ENCODE measurements at regions not wholly inside any gene's neighbourhood (a gene's known extent, or its start where the extent isn't known, plus 50 kb on each side); places are given as distances from the start of the nearest gene placed in this dataset.

DNA sequence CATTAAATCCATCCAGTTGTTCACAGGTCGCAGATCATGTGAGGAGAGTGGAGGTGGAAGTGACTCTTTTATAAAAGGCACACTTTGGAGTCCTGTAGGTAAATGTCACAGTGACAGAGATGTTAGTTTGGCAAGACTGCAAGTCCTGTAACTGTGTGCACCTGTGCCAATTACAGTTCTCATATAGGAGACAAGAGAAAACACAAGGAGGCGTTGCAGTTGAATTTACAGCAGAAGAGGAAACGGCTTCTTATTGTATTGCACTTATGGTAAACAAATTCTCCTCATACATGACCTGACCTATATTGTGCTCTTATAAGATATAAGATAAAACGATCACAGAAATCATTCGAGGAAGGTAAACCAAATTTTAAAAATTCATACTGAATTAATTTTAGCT, 732.8 kb upstream of the SLC10A2 start:
- H3K4me3 ChIP-seq (ENCODE audit: low read length) = no peak overlapping the region
- no peak for TF ChIP-seq ZNF274 (IDR thresholded peaks at IDR 0.05; ENCODE audit: low read depth, low read length)

DNA sequence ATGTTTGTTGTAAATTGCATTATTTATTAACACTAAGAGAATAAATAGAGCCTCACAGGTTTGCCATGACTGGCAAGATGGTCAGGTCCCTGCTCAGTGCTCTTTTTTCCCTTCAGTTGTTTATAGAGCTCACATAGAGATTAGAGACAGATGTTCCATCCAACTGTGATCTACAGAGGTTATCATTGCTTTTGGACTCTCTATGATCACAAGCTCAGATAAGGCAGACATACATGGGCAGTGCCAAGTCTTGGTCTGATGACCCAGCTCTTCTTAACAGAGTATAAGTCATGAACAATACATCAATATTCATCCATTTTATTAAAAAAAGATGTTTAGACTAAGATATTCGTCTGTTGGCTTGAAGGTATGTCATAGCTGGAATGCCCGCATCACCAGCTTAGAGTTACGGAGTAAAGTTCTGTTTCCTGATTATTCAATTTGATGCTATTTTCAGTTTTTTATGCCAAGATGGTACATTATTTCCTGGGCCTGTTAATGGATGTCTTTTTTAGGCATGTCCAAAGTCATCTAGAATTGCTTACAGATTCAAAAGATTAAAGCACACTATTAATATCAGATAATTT, 729.8 kb upstream of the SLC10A2 start:
- TF ChIP-seq ZNF274 (IDR thresholded peaks at IDR 0.05; ENCODE audit: low read depth, low read length) = no peak
- no peak overlapping the region for H3K4me3 ChIP-seq (ENCODE audit: low read length)

- TF ChIP-seq ZNF274 (IDR thresholded peaks at IDR 0.05; ENCODE audit: low read depth, low read length) = no peak
- no peak overlapping the region for H3K4me3 ChIP-seq (ENCODE audit: low read length)
Observed at GRCh38 chr13:103794526-103794925, 728.3 kb upstream of the SLC10A2 start.

GRCh38 chr13:103788061-103788652, 721.9 kb upstream of the SLC10A2 start:
- no peak for TF ChIP-seq ZNF274 (IDR thresholded peaks at IDR 0.05; ENCODE audit: low read depth, low read length)
- H3K4me3 ChIP-seq (ENCODE audit: low read length) = no peak overlapping the region

- H3K4me3 ChIP-seq (ENCODE audit: low read length) = no peak overlapping the region
- TF ChIP-seq ZNF274 (IDR thresholded peaks at IDR 0.05; ENCODE audit: low read depth, low read length) = no peak
Observed at GRCh38 chr13:103772576-103772975, 706.4 kb upstream of the SLC10A2 start.

DNA sequence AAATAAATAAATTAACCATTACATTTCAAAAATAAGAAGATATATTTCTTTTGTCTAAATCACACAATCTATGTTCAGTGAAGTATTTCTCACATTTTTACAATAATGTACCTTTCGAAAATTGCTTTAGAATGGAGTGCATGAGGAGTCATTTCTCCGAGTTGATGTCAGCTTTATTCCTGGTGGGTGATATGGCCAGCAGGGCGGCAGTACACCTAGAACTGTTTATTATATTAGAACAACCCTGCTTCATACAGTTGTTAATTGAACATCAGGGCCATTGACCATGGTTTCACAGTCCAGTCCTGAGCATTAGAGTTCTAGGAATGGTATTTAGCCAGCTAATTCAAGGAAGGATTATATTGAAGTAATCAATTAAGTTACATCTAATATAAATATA, 696.3 kb upstream of the SLC10A2 start:
- no peak for TF ChIP-seq ZNF274 (IDR thresholded peaks at IDR 0.05; ENCODE audit: low read depth, low read length)
- H3K4me3 ChIP-seq (ENCODE audit: low read length) = no peak overlapping the region

DNA sequence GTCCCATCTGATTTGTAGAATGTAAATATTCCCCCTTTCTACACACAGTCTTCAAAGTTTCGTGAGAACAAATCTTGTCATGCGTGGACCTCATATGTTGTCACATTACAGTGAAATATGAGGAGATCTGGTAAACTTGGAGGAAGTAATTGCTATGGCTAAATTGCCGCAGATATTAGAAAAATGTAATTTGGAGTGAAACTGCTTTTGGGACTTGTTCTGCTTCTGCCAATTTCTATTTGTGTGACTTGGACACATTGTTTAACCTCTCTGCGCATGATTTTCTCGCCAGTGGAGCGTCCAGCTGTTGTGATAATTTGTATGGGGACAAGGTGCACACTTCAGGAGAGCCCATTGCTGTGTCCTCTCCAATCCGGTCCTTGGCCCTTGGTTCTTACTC, 693.1 kb upstream of the SLC10A2 start:
- H3K4me3 ChIP-seq (ENCODE audit: low read length) = no peak overlapping the region
- TF ChIP-seq ZNF274 (IDR thresholded peaks at IDR 0.05; ENCODE audit: low read depth, low read length) = no peak

- H3K4me3 ChIP-seq (ENCODE audit: low read length) = no peak overlapping the region
- no peak for TF ChIP-seq ZNF274 (IDR thresholded peaks at IDR 0.05; ENCODE audit: low read depth, low read length)
Observed at GRCh38 chr13:103758222-103758621, 692.0 kb upstream of the SLC10A2 start.

DNA sequence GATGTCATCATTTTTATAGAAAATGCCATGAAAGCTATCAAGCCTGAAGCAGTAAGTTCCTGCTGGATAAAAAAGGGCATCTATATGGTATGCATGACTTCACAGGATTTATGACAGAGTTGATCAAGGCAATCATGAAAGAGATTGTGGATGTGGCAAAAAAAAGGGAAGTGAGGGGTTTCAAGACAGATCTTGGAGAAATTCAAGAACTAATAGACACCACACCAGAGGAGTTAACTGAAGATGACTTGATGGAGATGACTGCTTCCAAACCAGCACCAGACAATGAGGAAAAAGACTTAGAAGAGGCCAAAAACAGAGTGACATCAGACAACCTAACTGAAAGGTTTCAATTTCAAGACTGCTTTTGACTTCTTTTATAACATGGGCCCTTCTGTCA, 691.1 kb upstream of the SLC10A2 start:
- H3K4me3 ChIP-seq (ENCODE audit: low read length) = no peak overlapping the region
- no peak for TF ChIP-seq ZNF274 (IDR thresholded peaks at IDR 0.05; ENCODE audit: low read depth, low read length)

DNA sequence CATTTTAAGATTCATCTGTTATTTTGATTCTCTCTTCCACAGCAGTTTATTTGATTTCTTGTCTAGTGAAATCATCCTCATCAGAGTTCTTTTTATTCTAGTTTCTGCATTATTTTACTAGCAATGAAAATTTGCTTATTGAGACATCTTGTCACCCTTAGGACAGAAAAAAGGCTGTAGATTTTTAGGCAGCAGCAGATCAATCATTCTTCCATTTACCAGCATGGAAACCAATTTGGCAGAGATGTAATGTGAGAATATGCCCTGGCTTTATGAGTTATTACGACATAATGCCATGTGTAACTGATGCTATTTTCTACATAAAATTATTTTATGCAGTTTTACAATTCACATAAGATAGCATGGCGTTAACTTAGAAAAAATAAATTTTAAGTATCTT, 688.6 kb upstream of the SLC10A2 start:
- no peak overlapping the region for H3K4me3 ChIP-seq (ENCODE audit: low read length)
- no peak for TF ChIP-seq ZNF274 (IDR thresholded peaks at IDR 0.05; ENCODE audit: low read depth, low read length)

GRCh38 chr13:103734837-103735236, 668.6 kb upstream of the SLC10A2 start:
- TF ChIP-seq ZNF274 (IDR thresholded peaks at IDR 0.05; ENCODE audit: low read depth, low read length) = no peak
- no peak overlapping the region for H3K4me3 ChIP-seq (ENCODE audit: low read length)

GRCh38 chr13:103731959-103732358, 665.7 kb upstream of the SLC10A2 start:
- no peak for TF ChIP-seq ZNF274 (IDR thresholded peaks at IDR 0.05; ENCODE audit: low read depth, low read length)
- H3K4me3 ChIP-seq (ENCODE audit: low read length) = no peak overlapping the region

- no peak overlapping the region for H3K4me3 ChIP-seq (ENCODE audit: low read length)
- no peak for TF ChIP-seq ZNF274 (IDR thresholded peaks at IDR 0.05; ENCODE audit: low read depth, low read length)
Observed at GRCh38 chr13:103730407-103730806, 664.2 kb upstream of the SLC10A2 start.

DNA sequence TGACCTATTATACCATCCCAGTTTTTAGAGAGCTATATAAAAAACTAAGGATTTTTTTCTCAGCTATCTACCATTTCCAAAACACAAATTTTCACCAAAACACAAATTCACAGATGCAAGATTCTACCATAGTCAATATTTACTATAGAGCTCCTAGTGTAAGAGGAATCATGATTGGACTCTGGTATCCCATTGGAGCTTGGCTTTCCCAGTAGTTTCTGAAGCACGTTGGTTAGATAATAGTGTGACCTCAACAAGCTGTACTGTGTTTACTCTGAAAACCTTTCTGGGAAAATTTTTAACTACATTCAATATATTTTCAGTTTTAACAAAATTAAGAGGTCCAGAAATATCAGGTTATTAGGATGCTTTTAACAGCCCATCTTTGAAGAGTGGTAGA, 660.6 kb upstream of the SLC10A2 start:
- no peak for TF ChIP-seq ZNF274 (IDR thresholded peaks at IDR 0.05; ENCODE audit: low read depth, low read length)

GRCh38 chr13:103716718-103717117, 650.5 kb upstream of the SLC10A2 start:
- no peak for TF ChIP-seq ZNF274 (IDR thresholded peaks at IDR 0.05; ENCODE audit: low read depth, low read length)
- H3K4me3 ChIP-seq (ENCODE audit: low read length) = no peak overlapping the region

More for the DNA sequence above, 660.6 kb upstream of the SLC10A2 start:
- no peak overlapping the region for H3K4me3 ChIP-seq (ENCODE audit: low read length)

DNA sequence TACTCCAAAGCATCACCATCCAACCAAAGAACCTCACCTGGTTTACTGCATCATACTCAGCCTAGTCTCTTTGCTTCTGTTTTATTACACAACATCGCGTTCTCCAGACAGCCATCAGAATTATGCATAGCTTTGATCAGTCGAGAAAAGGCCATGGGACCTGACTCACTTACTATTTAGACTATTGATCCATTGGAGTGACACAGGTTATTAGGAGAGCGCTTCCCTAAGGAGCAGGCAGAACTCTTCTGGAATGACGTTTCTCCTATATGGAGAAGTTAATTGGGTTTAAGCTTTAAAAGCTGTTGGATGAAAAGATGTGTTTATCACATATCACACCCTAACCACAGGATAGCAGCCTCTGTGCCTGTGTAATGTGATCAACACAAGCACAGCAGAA, 649.1 kb upstream of the SLC10A2 start:
- TF ChIP-seq ZNF274 (IDR thresholded peaks at IDR 0.05; ENCODE audit: low read depth, low read length) = no peak
- no peak overlapping the region for H3K4me3 ChIP-seq (ENCODE audit: low read length)

Data from GM08714 (cell line).